ENCODE measurements at regions not wholly inside any gene's neighbourhood (a gene's known extent, or its start where the extent isn't known, plus 50 kb on each side); places are given as distances from the start of the nearest gene placed in this dataset.

DNA sequence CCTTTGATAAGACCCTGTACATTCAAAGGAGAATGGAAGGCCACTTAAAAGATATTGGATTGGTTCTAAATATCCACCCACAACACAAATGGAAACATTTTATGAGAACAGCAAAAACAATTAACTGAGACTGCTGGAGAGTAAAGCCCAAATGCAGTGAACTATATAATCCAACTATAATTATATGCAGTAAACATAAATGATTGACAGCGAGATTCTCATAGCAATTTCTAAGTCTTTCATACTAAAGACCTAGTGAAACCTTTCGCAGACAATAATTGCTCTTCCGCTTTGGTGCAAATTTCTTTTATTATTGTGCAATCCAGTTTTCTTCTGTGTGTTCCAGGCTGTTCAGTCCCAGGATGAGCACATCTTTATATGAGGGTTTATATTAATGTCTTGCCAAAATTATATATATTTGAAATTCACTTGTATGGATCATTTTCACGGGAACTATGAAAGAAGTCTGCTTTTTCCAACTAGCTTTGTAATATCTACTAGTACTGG, 190.9 kb downstream of the ST6GAL2 start:
- Histone ChIP-seq H3K27ac (ENCODE audit: low read depth, low read length) (no peak overlapping the region), H3K27me3 (ENCODE audit: control insufficient read depth in 1 of 2, insufficient read depth in 2 of 2, low read length in 2 of 2) (no peaks in the 10 kb centered on the region), H3K9me3 (ENCODE audit: low read length) (no peaks in the 10 kb centered on the region), H3K36me3 (ENCODE audit: insufficient read depth, low read length) (no peaks in the 10 kb centered on the region), H3K9ac (ENCODE audit: low read length) (no peak overlapping the region), H3K4me1 (ENCODE audit: insufficient read depth, low read length) (no peaks in the 10 kb centered on the region), H3K4me3 (ENCODE audit: low read depth in 1 of 2, low read length in 2 of 2) (no peak overlapping the region)

GRCh38 chr2:106695919-106696318, 190.0 kb downstream of the ST6GAL2 start:
- no peak overlapping the region for H3K9ac ChIP-seq (ENCODE audit: low read length)
- no peaks in the 10 kb centered on the region for H3K27me3 ChIP-seq (ENCODE audit: control insufficient read depth in 1 of 2, insufficient read depth in 2 of 2, low read length in 2 of 2)
- no peak overlapping the region for H3K27ac ChIP-seq (ENCODE audit: low read depth, low read length)
- no peaks in the 10 kb centered on the region for H3K36me3 ChIP-seq (ENCODE audit: insufficient read depth, low read length)
- no peaks in the 10 kb centered on the region for H3K9me3 ChIP-seq (ENCODE audit: low read length)
- H3K4me1 ChIP-seq (ENCODE audit: insufficient read depth, low read length): no peaks in the 10 kb centered on the region
- H3K4me3 ChIP-seq (ENCODE audit: low read depth in 1 of 2, low read length in 2 of 2): no peak overlapping the region

- Histone ChIP-seq H3K4me1 (ENCODE audit: insufficient read depth, low read length) (peaks cover 20% of the 10 kb centered on the region), H3K9ac (ENCODE audit: low read length) (no peak overlapping the region), H3K36me3 (ENCODE audit: insufficient read depth, low read length) (no peaks in the 10 kb centered on the region), H3K27me3 (ENCODE audit: control insufficient read depth in 1 of 2, insufficient read depth in 2 of 2, low read length in 2 of 2) (no peaks in the 10 kb centered on the region), H3K4me3 (ENCODE audit: low read depth in 1 of 2, low read length in 2 of 2) (no peak overlapping the region), H3K9me3 (ENCODE audit: low read length) (no peaks in the 10 kb centered on the region), H3K27ac (ENCODE audit: low read depth, low read length) (no peak overlapping the region)
Observed at GRCh38 chr2:106700616-106701015, 185.4 kb downstream of the ST6GAL2 start.

GRCh38 chr2:106701203-106702022, 184.6 kb downstream of the ST6GAL2 start:
- no peak overlapping the region for H3K9ac ChIP-seq (ENCODE audit: low read length)
- H3K36me3 ChIP-seq (ENCODE audit: insufficient read depth, low read length): no peaks in the 10 kb centered on the region
- H3K27me3 ChIP-seq (ENCODE audit: control insufficient read depth in 1 of 2, insufficient read depth in 2 of 2, low read length in 2 of 2): no peaks in the 10 kb centered on the region
- no peak overlapping the region for H3K27ac ChIP-seq (ENCODE audit: low read depth, low read length)
- H3K9me3 ChIP-seq (ENCODE audit: low read length): no peaks in the 10 kb centered on the region
- no peak overlapping the region for H3K4me3 ChIP-seq (ENCODE audit: low read depth in 1 of 2, low read length in 2 of 2)
- H3K4me1 ChIP-seq (ENCODE audit: insufficient read depth, low read length): peaks cover 20% of the 10 kb centered on the region

DNA sequence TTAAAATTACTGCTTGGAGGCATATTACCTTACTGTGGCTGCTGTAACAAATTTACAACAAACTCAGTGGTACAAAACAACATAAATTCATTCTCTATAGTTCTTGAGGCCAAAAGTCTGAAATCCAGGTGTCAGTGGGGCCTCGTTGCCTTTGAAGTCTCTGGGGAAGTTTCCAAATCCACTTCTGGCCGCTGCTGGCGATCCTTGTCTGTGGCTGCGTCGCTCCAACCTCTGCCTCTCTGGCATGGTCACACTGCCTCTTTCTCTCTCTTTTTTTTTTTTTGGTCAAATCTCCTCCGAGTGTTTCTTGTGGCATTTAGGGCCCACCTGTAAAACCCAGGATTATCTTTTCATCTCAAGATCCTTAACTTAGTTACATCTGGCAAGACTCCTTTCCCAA, 182.8 kb downstream of the ST6GAL2 start:
- H3K27me3 ChIP-seq (ENCODE audit: control insufficient read depth in 1 of 2, insufficient read depth in 2 of 2, low read length in 2 of 2): no peaks in the 10 kb centered on the region
- no peak overlapping the region for H3K9ac ChIP-seq (ENCODE audit: low read length)
- H3K4me1 ChIP-seq (ENCODE audit: insufficient read depth, low read length): peaks cover 25% of the 10 kb centered on the region
- no peaks in the 10 kb centered on the region for H3K9me3 ChIP-seq (ENCODE audit: low read length)
- no peaks in the 10 kb centered on the region for H3K36me3 ChIP-seq (ENCODE audit: insufficient read depth, low read length)
- H3K4me3 ChIP-seq (ENCODE audit: low read depth in 1 of 2, low read length in 2 of 2): no peak overlapping the region
- no peak overlapping the region for H3K27ac ChIP-seq (ENCODE audit: low read depth, low read length)

GRCh38 chr2:106704798-106705197, 181.2 kb downstream of the ST6GAL2 start:
- H3K36me3 ChIP-seq (ENCODE audit: insufficient read depth, low read length): no peaks in the 10 kb centered on the region
- no peak overlapping the region for H3K27ac ChIP-seq (ENCODE audit: low read depth, low read length)
- H3K4me3 ChIP-seq (ENCODE audit: low read depth in 1 of 2, low read length in 2 of 2): no peak overlapping the region
- no peaks in the 10 kb centered on the region for H3K27me3 ChIP-seq (ENCODE audit: control insufficient read depth in 1 of 2, insufficient read depth in 2 of 2, low read length in 2 of 2)
- no peak overlapping the region for H3K9ac ChIP-seq (ENCODE audit: low read length)
- H3K9me3 ChIP-seq (ENCODE audit: low read length): no peaks in the 10 kb centered on the region
- H3K4me1 ChIP-seq (ENCODE audit: insufficient read depth, low read length): peaks cover 29% of the 10 kb centered on the region

- Histone ChIP-seq H3K27me3 (ENCODE audit: control insufficient read depth in 1 of 2, insufficient read depth in 2 of 2, low read length in 2 of 2) (no peaks in the 10 kb centered on the region), H3K9ac (ENCODE audit: low read length) (no peak overlapping the region), H3K4me1 (ENCODE audit: insufficient read depth, low read length) (peaks cover 29% of the 10 kb centered on the region), H3K4me3 (ENCODE audit: low read depth in 1 of 2, low read length in 2 of 2) (no peak overlapping the region), H3K9me3 (ENCODE audit: low read length) (no peaks in the 10 kb centered on the region), H3K36me3 (ENCODE audit: insufficient read depth, low read length) (no peaks in the 10 kb centered on the region), H3K27ac (ENCODE audit: low read depth, low read length) (no peak overlapping the region)
Observed at GRCh38 chr2:106705877-106706276, 180.1 kb downstream of the ST6GAL2 start.

GRCh38 chr2:106706283-106706682, 179.7 kb downstream of the ST6GAL2 start:
- H3K27me3 ChIP-seq (ENCODE audit: control insufficient read depth in 1 of 2, insufficient read depth in 2 of 2, low read length in 2 of 2): no peaks in the 10 kb centered on the region
- peaks cover 28% of the 10 kb centered on the region for H3K4me1 ChIP-seq (ENCODE audit: insufficient read depth, low read length)
- no peak overlapping the region for H3K9ac ChIP-seq (ENCODE audit: low read length)
- H3K27ac ChIP-seq (ENCODE audit: low read depth, low read length): no peak overlapping the region
- no peak overlapping the region for H3K4me3 ChIP-seq (ENCODE audit: low read depth in 1 of 2, low read length in 2 of 2)
- H3K36me3 ChIP-seq (ENCODE audit: insufficient read depth, low read length): no peaks in the 10 kb centered on the region
- H3K9me3 ChIP-seq (ENCODE audit: low read length): no peaks in the 10 kb centered on the region

GRCh38 chr2:106708209-106708608, 177.8 kb downstream of the ST6GAL2 start:
- H3K4me3 ChIP-seq (ENCODE audit: low read depth in 1 of 2, low read length in 2 of 2): no peak overlapping the region
- H3K9me3 ChIP-seq (ENCODE audit: low read length): no peaks in the 10 kb centered on the region

DNA sequence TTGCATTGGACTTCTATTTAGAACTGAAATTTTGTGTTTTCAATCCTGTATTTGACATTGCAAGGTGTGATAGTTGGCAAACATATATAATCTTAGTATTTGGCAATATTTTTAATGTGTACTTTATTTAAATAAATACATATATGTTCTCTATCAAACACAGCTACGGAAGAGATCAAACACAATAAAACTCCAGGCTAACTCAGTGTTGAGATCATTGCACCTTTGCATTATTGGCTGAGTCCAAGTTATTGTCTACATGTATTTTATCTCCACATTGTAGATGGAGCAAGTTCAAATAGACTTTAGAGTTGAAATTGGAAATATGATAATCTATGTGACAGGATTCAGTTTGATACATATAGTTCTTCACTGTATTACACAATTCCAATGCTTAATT, 176.7 kb downstream of the ST6GAL2 start:
- Histone ChIP-seq H3K9me3 (ENCODE audit: low read length) (no peaks in the 10 kb centered on the region), H3K4me3 (ENCODE audit: low read depth in 1 of 2, low read length in 2 of 2) (no peak overlapping the region), H3K4me1 (ENCODE audit: insufficient read depth, low read length) (peaks cover 9% of the 10 kb centered on the region), H3K36me3 (ENCODE audit: insufficient read depth, low read length) (no peaks in the 10 kb centered on the region), H3K27ac (ENCODE audit: low read depth, low read length) (no peak overlapping the region), H3K9ac (ENCODE audit: low read length) (no peak overlapping the region), H3K27me3 (ENCODE audit: control insufficient read depth in 1 of 2, insufficient read depth in 2 of 2, low read length in 2 of 2) (no peaks in the 10 kb centered on the region)

More at GRCh38 chr2:106708209-106708608, 177.8 kb downstream of the ST6GAL2 start:
- Histone ChIP-seq H3K9ac (ENCODE audit: low read length) (no peak overlapping the region), H3K27me3 (ENCODE audit: control insufficient read depth in 1 of 2, insufficient read depth in 2 of 2, low read length in 2 of 2) (no peaks in the 10 kb centered on the region), H3K36me3 (ENCODE audit: insufficient read depth, low read length) (no peaks in the 10 kb centered on the region), H3K27ac (ENCODE audit: low read depth, low read length) (no peak overlapping the region), H3K4me1 (ENCODE audit: insufficient read depth, low read length) (peaks cover 18% of the 10 kb centered on the region)

DNA sequence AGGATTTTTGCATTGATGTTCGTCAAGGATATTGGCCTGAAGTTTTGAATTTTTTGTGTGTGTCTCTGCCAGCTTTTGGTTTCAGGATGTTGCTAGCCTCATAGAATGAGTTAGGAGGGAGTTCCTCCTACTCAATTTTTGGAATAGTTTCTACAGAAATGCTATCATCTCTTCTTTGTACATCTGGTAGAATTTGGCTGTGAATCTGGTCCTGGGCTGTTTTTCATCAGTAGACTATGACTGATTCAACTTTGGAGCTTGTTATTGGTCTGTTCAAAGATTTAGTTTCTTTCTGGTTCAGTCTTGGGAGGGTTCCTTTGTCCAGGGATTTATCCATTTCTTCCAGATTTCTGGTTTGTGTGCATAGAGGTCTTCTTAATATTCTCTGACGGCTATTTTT, 166.7 kb downstream of the ST6GAL2 start:
- Histone ChIP-seq H3K4me1 (ENCODE audit: insufficient read depth, low read length) (no peaks in the 10 kb centered on the region), H3K36me3 (ENCODE audit: insufficient read depth, low read length) (no peaks in the 10 kb centered on the region), H3K9me3 (ENCODE audit: low read length) (no peaks in the 10 kb centered on the region), H3K27me3 (ENCODE audit: control insufficient read depth in 1 of 2, insufficient read depth in 2 of 2, low read length in 2 of 2) (no peaks in the 10 kb centered on the region), H3K27ac (ENCODE audit: low read depth, low read length) (no peak overlapping the region), H3K9ac (ENCODE audit: low read length) (no peak overlapping the region), H3K4me3 (ENCODE audit: low read depth in 1 of 2, low read length in 2 of 2) (no peak overlapping the region)

DNA sequence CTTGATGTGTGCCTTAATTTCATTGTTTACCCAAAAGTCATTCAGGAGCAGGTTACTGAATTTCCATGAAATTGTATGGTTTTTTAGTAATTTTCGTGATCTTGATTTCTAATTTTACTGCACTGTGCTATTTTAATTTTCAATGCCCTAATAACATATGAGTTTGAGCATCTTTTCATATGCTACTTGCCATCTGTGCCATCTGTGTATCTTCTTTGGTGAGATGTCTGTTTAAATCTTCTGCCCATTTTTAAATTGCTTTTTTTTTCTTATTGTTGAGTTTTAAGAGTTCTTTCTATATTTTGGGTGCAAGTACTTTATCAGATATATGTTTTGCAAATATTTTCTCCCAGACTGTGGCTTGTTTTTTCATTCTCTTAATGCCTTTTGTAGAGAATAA, 165.9 kb downstream of the ST6GAL2 start:
- H3K36me3 ChIP-seq (ENCODE audit: insufficient read depth, low read length): no peaks in the 10 kb centered on the region
- H3K4me1 ChIP-seq (ENCODE audit: insufficient read depth, low read length): no peaks in the 10 kb centered on the region
- H3K4me3 ChIP-seq (ENCODE audit: low read depth in 1 of 2, low read length in 2 of 2): no peak overlapping the region
- H3K27me3 ChIP-seq (ENCODE audit: control insufficient read depth in 1 of 2, insufficient read depth in 2 of 2, low read length in 2 of 2): no peaks in the 10 kb centered on the region
- no peak overlapping the region for H3K9ac ChIP-seq (ENCODE audit: low read length)
- no peaks in the 10 kb centered on the region for H3K9me3 ChIP-seq (ENCODE audit: low read length)
- no peak overlapping the region for H3K27ac ChIP-seq (ENCODE audit: low read depth, low read length)
